ENCODE measurements at regions not wholly inside any gene's neighbourhood (a gene's known extent, or its start where the extent isn't known, plus 50 kb on each side); places are given as distances from the start of the nearest gene placed in this dataset.

GRCh38 chr4:20302336-20302735 is 50.6 kb downstream of the SLIT2 start:
- no peak for DNase-seq
- intact Hi-C loops (cut with DNase I): loop anchor here (5.0 kb wide), 1 partner anchor 245 kb away; no protein-coding TSS in a partner anchor

- peak in 1 of 10 donors; percentile 40 for DNase-seq
- intact Hi-C loops (cut with DNase I): loop anchor here (1.0 to 5.0 kb wide), 2 partner anchors 123 to 381 kb away; no protein-coding TSS in a partner anchor
These were observed 54.3 kb downstream of the SLIT2 start for GRCh38 chr4:20305976-20306375.

- intact Hi-C loops (cut with DNase I): no loop called here
- DNase-seq: no peak
These were observed 60.2 kb downstream of the SLIT2 start for GRCh38 chr4:20311856-20312255.

- intact Hi-C loops (cut with DNase I): no loop called here
- DNase-seq: peak in 3 of 10 donors; percentile 17 to 77 (median 68)
These were observed 61.7 kb downstream of the SLIT2 start for GRCh38 chr4:20313237-20314030.

GRCh38 chr4:20317424-20317985 is 65.8 kb downstream of the SLIT2 start:
- DNase-seq: no peak
- intact Hi-C loops (cut with DNase I): no loop called here

- intact Hi-C loops (cut with DNase I): no loop called here
- DNase-seq: no peak
These were observed 66.5 kb downstream of the SLIT2 start for GRCh38 chr4:20318001-20318908.

GRCh38 chr4:20318909-20319277 is 67.2 kb downstream of the SLIT2 start:
- DNase-seq: no peak
- intact Hi-C loops (cut with DNase I): no loop called here

- no peak for DNase-seq
- intact Hi-C loops (cut with DNase I): no loop called here
These were observed 68.3 kb downstream of the SLIT2 start for GRCh38 chr4:20319825-20320612.

- DNase-seq: no peak
These were observed 72.3 kb downstream of the SLIT2 start for GRCh38 chr4:20323991-20324390.

GRCh38 chr4:20326460-20326859 is 74.8 kb downstream of the SLIT2 start:
- DNase-seq: no peak
- intact Hi-C loops (cut with DNase I): no loop called here

More at GRCh38 chr4:20323991-20324390, 72.3 kb downstream of the SLIT2 start:
- intact Hi-C loops (cut with DNase I): no loop called here

- intact Hi-C loops (cut with DNase I): no loop called here
- no peak for DNase-seq
These were observed 75.3 kb downstream of the SLIT2 start for GRCh38 chr4:20326977-20327376.

GRCh38 chr4:20327808-20328207 is 76.1 kb downstream of the SLIT2 start:
- intact Hi-C loops (cut with DNase I): no loop called here
- DNase-seq: no peak

GRCh38 chr4:20331642-20332041 is 79.9 kb downstream of the SLIT2 start:
- intact Hi-C loops (cut with DNase I): no loop called here
- DNase-seq: no peak

GRCh38 chr4:20333141-20333715 is 81.5 kb downstream of the SLIT2 start:
- intact Hi-C loops (cut with DNase I): no loop called here
- DNase-seq: no peak

GRCh38 chr4:20337261-20337664 is 85.6 kb downstream of the SLIT2 start:
- intact Hi-C loops (cut with DNase I): no loop called here
- no peak for DNase-seq

- DNase-seq: no peak
- intact Hi-C loops (cut with DNase I): no loop called here
These were observed 87.1 kb downstream of the SLIT2 start for GRCh38 chr4:20338841-20339240.

GRCh38 chr4:20341134-20341738 is 89.5 kb downstream of the SLIT2 start:
- no peak for DNase-seq
- intact Hi-C loops (cut with DNase I): no loop called here

- intact Hi-C loops (cut with DNase I): no loop called here
- no peak for DNase-seq
These were observed 95.8 kb downstream of the SLIT2 start for GRCh38 chr4:20347531-20347930.

- DNase-seq: no peak
- intact Hi-C loops (cut with DNase I): no loop called here
These were observed 96.7 kb downstream of the SLIT2 start for GRCh38 chr4:20348411-20348810.
